ENCODE measurements at regions not wholly inside any gene's neighbourhood (a gene's known extent, or its start where the extent isn't known, plus 50 kb on each side); places are given as distances from the start of the nearest gene placed in this dataset.

GRCh38 chr14:101056446-101056845, 152.9 kb upstream of the RTL1 start:
- ATAC-seq: no peak
- intact Hi-C loops (cut with DNase I): no loop called here

GRCh38 chr14:101057394-101057793, 153.9 kb upstream of the RTL1 start:
- TF ChIP-seq CTCF (IDR thresholded peaks at IDR 0.05): no peak
- ATAC-seq (no peak), DNase-seq (no peak)
- intact Hi-C loops (cut with DNase I): no loop called here
- Histone ChIP-seq H3K27ac (no peak overlapping the region), H3K9me3 (peaks cover 0 to 10% (median 0%) of the 10 kb centered on the region in 11 donors), H3K36me3 (peaks cover 0 to 4% (median 0%) of the 10 kb centered on the region in 9 donors), H3K4me3 (no peak overlapping the region), H3K27me3 (peaks cover 0 to 10% (median 0%) of the 10 kb centered on the region in 7 donors), H3K4me1 (no peaks in the 10 kb centered on the region)
- WGBS, 2 donors: 88 to 92% methylated on average over 3 of the region's 3 CpGs

More at GRCh38 chr14:101056446-101056845, 152.9 kb upstream of the RTL1 start:
- WGBS, 2 donors: 82 to 90% methylated on average over 2 of the region's 2 CpGs
- H3K27me3 ChIP-seq: peaks cover 0 to 7% (median 0%) of the 10 kb centered on the region in 7 donors
- no peak overlapping the region for H3K27ac ChIP-seq
- no peaks in the 10 kb centered on the region for H3K4me1 ChIP-seq
- DNase-seq: no peak
- TF ChIP-seq CTCF (IDR thresholded peaks at IDR 0.05): no peak
- H3K36me3 ChIP-seq: peaks cover 0 to 4% (median 0%) of the 10 kb centered on the region in 9 donors
- no peak overlapping the region for H3K4me3 ChIP-seq
- H3K9me3 ChIP-seq: peaks cover 0 to 10% (median 0%) of the 10 kb centered on the region in 11 donors

GRCh38 chr14:101058571-101058970, 155.0 kb upstream of the RTL1 start:
- Histone ChIP-seq H3K4me1 (no peaks in the 10 kb centered on the region), H3K27me3 (peaks cover 0 to 10% (median 0%) of the 10 kb centered on the region in 7 donors), H3K36me3 (peaks cover 0 to 4% (median 0%) of the 10 kb centered on the region in 9 donors), H3K9me3 (peaks cover 0 to 10% (median 0%) of the 10 kb centered on the region in 11 donors), H3K4me3 (no peak overlapping the region), H3K27ac (no peak overlapping the region)
- ATAC-seq (no peak), DNase-seq (no peak)
- no peak for TF ChIP-seq CTCF (IDR thresholded peaks at IDR 0.05)
- WGBS, 2 donors: 51 to 63% methylated on average over 3 of the region's 3 CpGs
- intact Hi-C loops (cut with DNase I): no loop called here

GRCh38 chr14:101060171-101060601, 156.7 kb upstream of the RTL1 start:
- no peaks in the 10 kb centered on the region for H3K4me1 ChIP-seq
- H3K27me3 ChIP-seq: peaks cover 0 to 10% (median 0%) of the 10 kb centered on the region in 7 donors
- 93 to 94% methylated on average over 19 of the region's 19 CpGs for WGBS, 2 donors
- no peak for TF ChIP-seq CTCF (IDR thresholded peaks at IDR 0.05)
- intact Hi-C loops (cut with DNase I): no loop called here
- H3K36me3 ChIP-seq: peaks cover 0 to 3% (median 0%) of the 10 kb centered on the region in 9 donors
- ATAC-seq: no peak
- peaks cover 0 to 10% (median 0%) of the 10 kb centered on the region in 11 donors for H3K9me3 ChIP-seq
- no peak for DNase-seq
- no peak overlapping the region for H3K27ac ChIP-seq
- H3K4me3 ChIP-seq: no peak overlapping the region
